ENCODE measurements at regions not wholly inside any gene's neighbourhood (a gene's known extent, or its start where the extent isn't known, plus 50 kb on each side); places are given as distances from the start of the nearest gene placed in this dataset.
"Not testable (repeated sequence)": the region's sequence is repeated elsewhere in the genome, so short reads cannot be mapped to it uniquely, and the experiment has no call there.

DNA sequence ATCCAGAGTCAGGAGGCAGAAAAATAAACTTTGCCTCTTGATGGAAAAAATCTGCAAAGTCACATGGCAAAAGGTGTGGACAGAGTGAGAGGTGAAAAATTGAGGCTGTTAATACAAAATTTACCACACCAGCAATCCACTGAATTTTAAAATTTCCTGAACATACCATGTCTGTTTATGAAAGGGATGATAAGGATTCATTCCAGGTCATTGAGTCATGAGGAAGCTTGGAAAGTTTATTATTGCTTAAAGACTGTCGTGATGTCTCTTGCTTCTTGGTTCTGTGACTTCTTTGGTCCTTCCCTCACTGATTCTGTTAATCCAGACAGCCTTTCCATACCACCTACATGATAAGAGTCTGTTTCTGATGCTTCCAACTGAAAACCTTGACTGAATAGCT, 73.2 kb downstream of the TTC6 start:
- DNase-seq (ENCODE audit: low read depth), result no peak
- H3K4me3 ChIP-seq (ENCODE audit: low read depth, low read length), result no peak overlapping the region
- no peak for TF ChIP-seq CTCF (conservative IDR thresholded peaks at IDR 0.05; ENCODE audit: low read depth, low read length)

DNA sequence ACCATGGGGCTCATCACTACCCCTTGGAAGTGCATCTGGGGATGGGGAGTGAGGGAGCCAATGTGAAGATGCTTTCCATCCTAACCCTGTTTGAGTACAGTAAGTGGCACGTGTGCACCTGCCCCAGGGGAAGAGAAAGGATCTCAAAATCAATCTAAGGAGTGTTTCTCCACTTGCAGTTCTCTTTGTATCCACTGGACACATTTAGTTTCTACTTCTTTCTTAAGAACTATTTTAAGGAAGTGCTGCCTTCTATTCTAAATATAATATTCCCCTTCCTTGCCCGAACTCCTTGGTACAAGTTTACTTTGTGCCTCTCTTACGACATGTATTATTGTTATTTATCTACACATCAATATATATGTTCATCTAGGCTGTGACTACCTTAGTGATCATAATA, 73.8 kb downstream of the TTC6 start:
- no peak for DNase-seq (ENCODE audit: low read depth)
- H3K4me3 ChIP-seq (ENCODE audit: low read depth, low read length), result no peak overlapping the region
- peak; percentile 9 for TF ChIP-seq CTCF (conservative IDR thresholded peaks at IDR 0.05; ENCODE audit: low read depth, low read length)

- no peak for DNase-seq (ENCODE audit: low read depth)
- no peak for TF ChIP-seq CTCF (conservative IDR thresholded peaks at IDR 0.05; ENCODE audit: low read depth, low read length)
- no peak overlapping the region for H3K4me3 ChIP-seq (ENCODE audit: low read depth, low read length)
These were observed 78.0 kb downstream of the TTC6 start for GRCh38 chr14:37673439-37673838.

DNA sequence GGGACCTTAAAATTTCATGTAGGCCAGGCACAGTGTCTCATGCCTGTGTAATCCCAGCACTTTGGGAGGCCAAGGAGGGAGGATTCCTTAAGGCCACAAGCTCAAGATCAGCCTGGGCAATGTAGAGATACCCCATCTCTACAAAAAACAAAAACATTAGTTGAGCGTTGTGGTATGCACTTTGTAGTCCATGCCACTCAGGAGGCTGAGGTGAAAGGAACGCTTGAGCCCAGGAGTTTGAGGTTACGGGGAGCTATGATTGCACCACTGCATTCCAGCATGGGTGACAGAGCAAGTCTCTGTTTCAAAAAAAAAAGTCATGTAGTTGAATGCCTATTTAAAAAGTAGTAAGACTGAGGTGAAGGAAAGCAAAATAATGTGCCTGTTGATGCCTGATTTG, 83.5 kb downstream of the TTC6 start:
- H3K4me3 ChIP-seq (ENCODE audit: low read depth, low read length), result no peak overlapping the region
- no peak for TF ChIP-seq CTCF (conservative IDR thresholded peaks at IDR 0.05; ENCODE audit: low read depth, low read length)
- DNase-seq (ENCODE audit: low read depth), result no peak

GRCh38 chr14:37681486-37681885, 86.1 kb downstream of the TTC6 start:
- no peak for DNase-seq (ENCODE audit: low read depth)
- TF ChIP-seq CTCF (conservative IDR thresholded peaks at IDR 0.05; ENCODE audit: low read depth, low read length), result no peak

GRCh38 chr14:37692680-37693079, 97.3 kb downstream of the TTC6 start:
- not testable (repeated sequence) for H3K4me3 ChIP-seq (ENCODE audit: low read depth, low read length); DNase-seq (ENCODE audit: low read depth)

More at GRCh38 chr14:37681486-37681885, 86.1 kb downstream of the TTC6 start:
- no peak overlapping the region for H3K4me3 ChIP-seq (ENCODE audit: low read depth, low read length)

DNA sequence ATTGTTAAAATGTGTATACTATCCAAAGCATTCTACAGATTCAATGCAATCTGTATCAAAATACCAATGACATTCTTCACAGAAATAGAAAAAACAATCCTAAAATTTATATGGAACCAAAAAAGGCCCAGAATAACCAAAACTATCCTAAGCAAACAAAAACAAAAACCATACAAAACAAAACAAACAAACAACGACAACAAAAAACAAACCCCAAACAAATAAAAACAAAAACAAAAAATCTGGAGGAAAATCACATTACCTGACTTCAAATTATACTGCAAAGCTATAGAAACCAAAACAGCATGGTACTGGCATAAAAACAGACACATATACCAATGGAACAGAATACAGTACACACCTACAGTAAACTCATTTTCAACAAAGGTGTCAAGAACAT, 98.0 kb downstream of the TTC6 start:
- DNase-seq (ENCODE audit: low read depth); H3K4me3 ChIP-seq (ENCODE audit: low read depth, low read length): not testable (repeated sequence)

DNA sequence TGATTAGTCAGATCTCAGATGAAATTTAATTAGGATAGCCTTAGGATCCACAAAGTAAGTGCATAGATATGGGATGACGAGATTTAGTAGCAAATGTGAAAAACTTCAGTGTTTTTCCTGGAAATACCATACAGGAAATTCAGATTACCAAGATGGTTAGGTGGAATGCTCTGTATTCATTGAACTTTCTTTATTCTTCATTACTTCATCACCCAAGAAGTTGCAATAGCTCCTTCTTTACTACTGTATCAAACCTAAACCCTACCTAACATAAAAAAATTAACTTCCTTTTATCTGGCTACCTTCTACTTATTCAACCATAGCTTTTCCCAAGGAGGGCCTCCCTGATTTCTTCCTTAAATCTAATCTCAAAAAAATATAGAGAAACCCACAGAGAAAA, 100.4 kb downstream of the TTC6 start:
- no peak for TF ChIP-seq CTCF (conservative IDR thresholded peaks at IDR 0.05; ENCODE audit: low read depth, low read length)
- no peak overlapping the region for H3K4me3 ChIP-seq (ENCODE audit: low read depth, low read length)
- no peak for DNase-seq (ENCODE audit: low read depth)
